B cell (primary cell): ENCODE measurements at regions not wholly inside any gene's neighbourhood (a gene's known extent, or its start where the extent isn't known, plus 50 kb on each side); places are given as distances from the start of the nearest gene placed in this dataset.

Source experiments
- EZH2 ChIP-seq: IDR thresholded peaks from 2 replicates; pipeline ENCODE4 v1.6.1; 2012; ENCODE audit warnings: borderline replicate concordance, low read depth, mild to moderate bottlenecking, moderate library complexity, low read length; ENCODE audit not compliant: insufficient read depth, poor library complexity, severe bottlenecking
- TF ChIP-seq, protein P1 (sequence below): fragments of 200-600 bp; IDR thresholded peaks from one replicate; pipeline ENCODE4 v1.8.0; 2022; ENCODE audit warnings: antibody characterized with exemption, mild to moderate bottlenecking

DNA sequence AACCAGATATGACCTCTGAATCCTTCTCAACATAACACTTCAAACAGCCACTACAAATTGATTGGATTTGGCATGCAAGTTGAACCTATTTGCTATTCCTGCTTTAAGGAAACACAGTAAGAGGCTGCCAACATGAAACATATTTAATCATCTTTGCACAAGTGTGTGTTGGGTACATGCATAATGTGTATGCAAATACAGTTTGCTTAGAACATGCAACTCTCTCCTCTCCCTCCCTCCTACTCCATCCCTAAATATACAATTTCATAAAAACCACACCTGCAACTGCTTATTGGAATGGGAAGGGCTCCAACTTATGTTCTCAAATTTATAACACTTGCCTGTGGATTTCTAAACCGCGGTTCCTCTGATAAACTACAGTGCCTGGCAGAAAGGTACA is 71.5 kb downstream of the CD83 start:
- TF ChIP-seq EZH2 = no peak
- TF ChIP-seq, protein P1, sequence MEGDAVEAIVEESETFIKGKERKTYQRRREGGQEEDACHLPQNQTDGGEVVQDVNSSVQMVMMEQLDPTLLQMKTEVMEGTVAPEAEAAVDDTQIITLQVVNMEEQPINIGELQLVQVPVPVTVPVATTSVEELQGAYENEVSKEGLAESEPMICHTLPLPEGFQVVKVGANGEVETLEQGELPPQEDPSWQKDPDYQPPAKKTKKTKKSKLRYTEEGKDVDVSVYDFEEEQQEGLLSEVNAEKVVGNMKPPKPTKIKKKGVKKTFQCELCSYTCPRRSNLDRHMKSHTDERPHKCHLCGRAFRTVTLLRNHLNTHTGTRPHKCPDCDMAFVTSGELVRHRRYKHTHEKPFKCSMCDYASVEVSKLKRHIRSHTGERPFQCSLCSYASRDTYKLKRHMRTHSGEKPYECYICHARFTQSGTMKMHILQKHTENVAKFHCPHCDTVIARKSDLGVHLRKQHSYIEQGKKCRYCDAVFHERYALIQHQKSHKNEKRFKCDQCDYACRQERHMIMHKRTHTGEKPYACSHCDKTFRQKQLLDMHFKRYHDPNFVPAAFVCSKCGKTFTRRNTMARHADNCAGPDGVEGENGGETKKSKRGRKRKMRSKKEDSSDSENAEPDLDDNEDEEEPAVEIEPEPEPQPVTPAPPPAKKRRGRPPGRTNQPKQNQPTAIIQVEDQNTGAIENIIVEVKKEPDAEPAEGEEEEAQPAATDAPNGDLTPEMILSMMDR = no peak
